ENCODE measurements at regions not wholly inside any gene's neighbourhood (a gene's known extent, or its start where the extent isn't known, plus 50 kb on each side); places are given as distances from the start of the nearest gene placed in this dataset.

DNA sequence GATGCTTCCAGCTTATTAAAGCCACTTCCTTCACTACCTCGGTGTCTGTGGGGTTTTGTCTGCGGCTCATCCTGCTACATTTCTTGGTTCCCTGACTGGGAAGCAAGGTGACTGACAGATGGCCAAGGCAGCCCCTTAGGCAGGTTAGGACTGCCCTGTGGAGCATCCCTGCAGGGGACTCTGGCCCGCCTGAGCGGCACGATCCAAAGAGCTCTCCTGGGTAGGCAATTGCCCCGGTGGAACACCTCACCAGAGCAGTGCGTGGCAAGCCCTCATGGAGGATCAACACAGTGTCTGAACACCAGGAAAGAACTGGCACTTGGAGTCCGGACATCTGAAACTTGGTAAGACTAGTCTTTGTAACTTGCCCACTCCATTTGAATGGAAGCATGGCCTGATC, 1143.4 kb downstream of the ARAP2 start:
- TF ChIP-seq CTCF (IDR thresholded peaks at IDR 0.05 in 4 of 5, conservative IDR thresholded peaks at IDR 0.05 in 1 of 5) (no peak), POLR2A (IDR thresholded peaks at IDR 0.05) (no peak)
